CD4-positive, CD25-positive, alpha-beta regulatory T cell (primary cell): ENCODE measurements at regions not wholly inside any gene's neighbourhood (a gene's known extent, or its start where the extent isn't known, plus 50 kb on each side); places are given as distances from the start of the nearest gene placed in this dataset.

Experiments
- ATAC-seq, 2 donors: fragments of 150-1000 bp; cut with Tn5 transposase; one replicate each; pipeline ENCODE4 v1.10.0; 2021; ENCODE audit warnings: low read depth in 2 of 2, moderate number of reproducible peaks in 2 of 2, moderate library complexity in 1 of 2
- DNase-seq, 3 donors: peaks; one replicate each; pipeline versions ENCODE4 v3.0.0 to v3.0.0-alpha.2; 2012 to 2022; ENCODE audit warnings: mixed read lengths in 1 of 3
- H3K27ac ChIP-seq: one replicate; pipeline ENCODE4 v1.7.0; 2013; ENCODE audit warnings: mild to moderate bottlenecking, low read length; ENCODE audit not compliant: insufficient read depth, poor library complexity, severe bottlenecking
- H3K27me3 ChIP-seq: one replicate; pipeline ENCODE4 v1.7.0; 2013; ENCODE audit warnings: low read length; ENCODE audit not compliant: control insufficient read depth, insufficient read depth
- H3K36me3 ChIP-seq: one replicate; pipeline ENCODE4 v1.7.0; 2013; ENCODE audit warnings: mild to moderate bottlenecking, low read length, moderate library complexity; ENCODE audit not compliant: control insufficient read depth, insufficient read depth
- H3K4me1 ChIP-seq: 2 replicates; pipeline ENCODE4 v1.7.0; 2013; ENCODE audit warnings: mild to moderate bottlenecking, low read length; ENCODE audit not compliant: insufficient read depth, control insufficient read depth, poor library complexity, severe bottlenecking
- H3K4me3 ChIP-seq: one replicate; pipeline ENCODE4 v1.7.0; 2013; ENCODE audit warnings: low read depth, mild to moderate bottlenecking, low read length, moderate library complexity
- H3K9me3 ChIP-seq, 2 experiments: 1 replicate in 1 of 2; 2 replicates in 1 of 2; pipeline ENCODE4 v1.7.0; 2013; ENCODE audit warnings: low read length in 2 of 2, mild to moderate bottlenecking in 1 of 2, moderate library complexity in 1 of 2; ENCODE audit not compliant: control insufficient read depth in 2 of 2
- H3K27ac Mint-ChIP-seq, 3 donors: one replicate each; pipeline ENCODE4 v1.8.0; 2020 to 2022; ENCODE audit warnings: mild to moderate bottlenecking in 3 of 3, mixed read lengths in 3 of 3, moderate library complexity in 2 of 3
- H3K27me3 Mint-ChIP-seq: one replicate; pipeline ENCODE4 v1.8.0; 2022; ENCODE audit warnings: mild to moderate bottlenecking, mixed read lengths
- H3K36me3 Mint-ChIP-seq: one replicate; pipeline ENCODE4 v1.8.0; 2020; ENCODE audit warnings: mixed read lengths
- H3K4me1 Mint-ChIP-seq, 4 donors: one replicate each; pipeline ENCODE4 v1.8.0; 2020 to 2022; ENCODE audit warnings: mixed read lengths in 4 of 4, mild to moderate bottlenecking in 1 of 4
- H3K4me3 Mint-ChIP-seq, 4 donors: one replicate each; pipeline ENCODE4 v1.8.0; 2020 to 2022; ENCODE audit warnings: mild to moderate bottlenecking in 4 of 4, mixed read lengths in 4 of 4, moderate library complexity in 3 of 4
- H3K9me3 Mint-ChIP-seq, 7 donors: one replicate each; pipeline ENCODE4 v1.8.0; 2020 to 2022; ENCODE audit warnings: mixed read lengths in 7 of 7, mild to moderate bottlenecking in 3 of 7, moderate library complexity in 2 of 7

GRCh38 chr11:109309153-109309552, 112.8 kb upstream of the C11orf87 start:
- no peak overlapping the region for H3K4me3 Mint-ChIP-seq
- H3K27me3 Mint-ChIP-seq: peaks cover 4% of the 10 kb centered on the region
- Histone ChIP-seq H3K36me3 (no peaks in the 10 kb centered on the region), H3K4me3 (no peak overlapping the region), H3K4me1 (no peaks in the 10 kb centered on the region), H3K27me3 (no peaks in the 10 kb centered on the region), H3K27ac (no peak overlapping the region), H3K9me3 (no peaks in the 10 kb centered on the region)
- no peak overlapping the region for H3K27ac Mint-ChIP-seq
- no peak for DNase-seq
- no peaks in the 10 kb centered on the region for H3K4me1 Mint-ChIP-seq
- ATAC-seq: no peak
- H3K9me3 Mint-ChIP-seq: peaks cover 0 to 5% (median 0%) of the 10 kb centered on the region in 7 donors
- H3K36me3 Mint-ChIP-seq: no peaks in the 10 kb centered on the region

GRCh38 chr11:109317726-109318125, 104.3 kb upstream of the C11orf87 start:
- no peak for DNase-seq
- Histone ChIP-seq H3K9me3 (peaks cover 0 to 2% of the 10 kb centered on the region in 2 experiments), H3K36me3 (no peaks in the 10 kb centered on the region), H3K27me3 (no peaks in the 10 kb centered on the region), H3K4me1 (no peaks in the 10 kb centered on the region), H3K27ac (no peak overlapping the region), H3K4me3 (no peak overlapping the region)
- H3K9me3 Mint-ChIP-seq: peaks cover 0 to 6% (median 2%) of the 10 kb centered on the region in 7 donors
- ATAC-seq: no peak
- H3K27ac Mint-ChIP-seq: no peak overlapping the region
- H3K4me3 Mint-ChIP-seq: no peak overlapping the region
- H3K36me3 Mint-ChIP-seq: no peaks in the 10 kb centered on the region
- no peaks in the 10 kb centered on the region for H3K27me3 Mint-ChIP-seq
- no peaks in the 10 kb centered on the region for H3K4me1 Mint-ChIP-seq

GRCh38 chr11:109320595-109320994, 101.4 kb upstream of the C11orf87 start:
- Mint-ChIP-seq H3K4me1 (no peaks in the 10 kb centered on the region), H3K27ac (no peak overlapping the region), H3K9me3 (peaks cover 0 to 7% (median 2%) of the 10 kb centered on the region in 7 donors), H3K36me3 (no peaks in the 10 kb centered on the region), H3K27me3 (no peaks in the 10 kb centered on the region), H3K4me3 (no peak overlapping the region)
- DNase-seq: no peak
- Histone ChIP-seq H3K9me3 (peaks cover 0 to 2% of the 10 kb centered on the region in 2 experiments), H3K27ac (no peak overlapping the region), H3K4me1 (no peaks in the 10 kb centered on the region), H3K27me3 (no peaks in the 10 kb centered on the region), H3K4me3 (no peak overlapping the region), H3K36me3 (no peaks in the 10 kb centered on the region)
- ATAC-seq: no peak

- H3K27me3 ChIP-seq: no peaks in the 10 kb centered on the region
- ATAC-seq: no peak
- Mint-ChIP-seq H3K9me3 (peaks cover 0 to 4% (median 3%) of the 10 kb centered on the region in 7 donors), H3K36me3 (no peaks in the 10 kb centered on the region), H3K27ac (no peak overlapping the region), H3K4me3 (no peak overlapping the region), H3K27me3 (no peaks in the 10 kb centered on the region), H3K4me1 (no peaks in the 10 kb centered on the region)
- H3K36me3 ChIP-seq: no peaks in the 10 kb centered on the region
- no peak for DNase-seq
- no peak overlapping the region for H3K4me3 ChIP-seq
- H3K27ac ChIP-seq: no peak overlapping the region
- H3K9me3 ChIP-seq: no peaks in the 10 kb centered on the region
- H3K4me1 ChIP-seq: no peaks in the 10 kb centered on the region
Observed at GRCh38 chr11:109326781-109327180, 95.2 kb upstream of the C11orf87 start.

- no peaks in the 10 kb centered on the region for H3K27me3 Mint-ChIP-seq
- H3K27ac Mint-ChIP-seq: no peak overlapping the region
Observed at GRCh38 chr11:109329716-109330115, 92.3 kb upstream of the C11orf87 start.

GRCh38 chr11:109338131-109338530, 83.9 kb upstream of the C11orf87 start:
- Mint-ChIP-seq H3K27me3 (no peaks in the 10 kb centered on the region), H3K36me3 (no peaks in the 10 kb centered on the region), H3K4me1 (no peaks in the 10 kb centered on the region)

More at GRCh38 chr11:109329716-109330115, 92.3 kb upstream of the C11orf87 start:
- Histone ChIP-seq H3K4me1 (no peaks in the 10 kb centered on the region), H3K27me3 (no peaks in the 10 kb centered on the region), H3K36me3 (no peaks in the 10 kb centered on the region), H3K27ac (no peak overlapping the region), H3K4me3 (no peak overlapping the region), H3K9me3 (no peaks in the 10 kb centered on the region)
- DNase-seq: no peak
- Mint-ChIP-seq H3K36me3 (no peaks in the 10 kb centered on the region), H3K4me1 (no peaks in the 10 kb centered on the region), H3K9me3 (peaks cover 0 to 4% (median 2%) of the 10 kb centered on the region in 7 donors), H3K4me3 (no peak overlapping the region)
- no peak for ATAC-seq

GRCh38 chr11:109342261-109342660, 79.7 kb upstream of the C11orf87 start:
- H3K9me3 Mint-ChIP-seq: peaks cover 0 to 11% (median 2%) of the 10 kb centered on the region in 7 donors

More at GRCh38 chr11:109338131-109338530, 83.9 kb upstream of the C11orf87 start:
- Mint-ChIP-seq H3K4me3 (no peak overlapping the region), H3K9me3 (peaks cover 0 to 5% (median 0%) of the 10 kb centered on the region in 7 donors), H3K27ac (no peak overlapping the region)
- H3K36me3 ChIP-seq: no peaks in the 10 kb centered on the region
- H3K9me3 ChIP-seq: no peaks in the 10 kb centered on the region
- no peak overlapping the region for H3K4me3 ChIP-seq
- H3K4me1 ChIP-seq: no peaks in the 10 kb centered on the region
- H3K27ac ChIP-seq: no peak overlapping the region
- ATAC-seq: no peak
- H3K27me3 ChIP-seq: no peaks in the 10 kb centered on the region
- no peak for DNase-seq

GRCh38 chr11:109343242-109343641, 78.7 kb upstream of the C11orf87 start:
- Mint-ChIP-seq H3K27me3 (no peaks in the 10 kb centered on the region), H3K36me3 (no peaks in the 10 kb centered on the region), H3K27ac (no peak overlapping the region), H3K9me3 (peaks cover 0 to 16% (median 2%) of the 10 kb centered on the region in 7 donors), H3K4me3 (no peak overlapping the region), H3K4me1 (no peaks in the 10 kb centered on the region)
- Histone ChIP-seq H3K36me3 (no peaks in the 10 kb centered on the region), H3K4me3 (no peak overlapping the region), H3K27me3 (no peaks in the 10 kb centered on the region), H3K9me3 (no peaks in the 10 kb centered on the region), H3K27ac (no peak overlapping the region), H3K4me1 (no peaks in the 10 kb centered on the region)
- DNase-seq: no peak
- no peak for ATAC-seq

More at GRCh38 chr11:109342261-109342660, 79.7 kb upstream of the C11orf87 start:
- ATAC-seq: no peak
- no peaks in the 10 kb centered on the region for H3K27me3 Mint-ChIP-seq
- Histone ChIP-seq H3K36me3 (no peaks in the 10 kb centered on the region), H3K9me3 (no peaks in the 10 kb centered on the region), H3K4me1 (no peaks in the 10 kb centered on the region), H3K4me3 (no peak overlapping the region), H3K27ac (no peak overlapping the region), H3K27me3 (no peaks in the 10 kb centered on the region)
- H3K4me3 Mint-ChIP-seq: no peak overlapping the region
- H3K4me1 Mint-ChIP-seq: no peaks in the 10 kb centered on the region
- DNase-seq: no peak
- H3K36me3 Mint-ChIP-seq: no peaks in the 10 kb centered on the region
- H3K27ac Mint-ChIP-seq: no peak overlapping the region
